T-helper 1 cell treated with Interleukin-12 subunit alpha and Interleukin-12 subunit beta and Interleukin-4 antibody, amounts not matched to agents 30 μg/mL and 1 μg/mL, for 36 hours (primary cell): ENCODE measurements at regions not wholly inside any gene's neighbourhood (a gene's known extent, or its start where the extent isn't known, plus 50 kb on each side); places are given as distances from the start of the nearest gene placed in this dataset.

Source experiments
- H3K27ac Mint-ChIP-seq: one replicate; pipeline ENCODE4 v1.8.0; 2021; ENCODE audit warnings: mild to moderate bottlenecking, mixed read lengths
- H3K27me3 Mint-ChIP-seq: one replicate; pipeline ENCODE4 v1.8.0; 2021; ENCODE audit warnings: low read depth, mixed read lengths
- H3K36me3 Mint-ChIP-seq: one replicate; pipeline ENCODE4 v1.8.0; 2021; ENCODE audit warnings: low read depth, mixed read lengths
- H3K4me1 Mint-ChIP-seq: one replicate; pipeline ENCODE4 v1.8.0; 2021; ENCODE audit warnings: low read depth, mixed read lengths
- H3K4me3 Mint-ChIP-seq: one replicate; pipeline ENCODE4 v1.8.0; 2021; ENCODE audit warnings: mild to moderate bottlenecking, moderate library complexity, mixed read lengths
- H3K9me3 Mint-ChIP-seq: one replicate; pipeline ENCODE4 v1.8.0; 2021; ENCODE audit warnings: mixed read lengths

DNA sequence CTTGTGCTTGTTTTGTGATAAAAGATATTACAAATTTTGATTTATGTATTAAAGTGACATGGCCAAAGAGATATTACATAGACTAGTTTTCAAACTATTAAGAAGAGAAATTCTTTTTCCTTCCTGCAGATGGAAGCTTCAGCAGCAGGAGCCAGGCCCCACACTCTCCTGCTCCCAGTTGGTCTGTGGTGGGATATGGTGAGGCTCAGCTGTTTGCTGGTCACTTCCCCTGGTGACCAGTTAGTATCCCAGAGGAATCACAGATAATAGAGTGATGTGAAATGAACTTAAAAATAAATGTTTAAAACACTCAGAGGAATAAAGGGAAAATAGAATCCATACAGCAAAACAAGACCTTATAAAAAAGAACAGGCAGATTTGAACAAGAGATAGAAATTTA, 154.7 kb downstream of the KTN1 start:
- Mint-ChIP-seq H3K27me3 (peaks cover 3% of the 10 kb centered on the region), H3K9me3 (peaks cover 20% of the 10 kb centered on the region), H3K27ac (no peak overlapping the region), H3K4me3 (no peak overlapping the region), H3K4me1 (peaks cover 15% of the 10 kb centered on the region), H3K36me3 (peaks cover 10% of the 10 kb centered on the region)

- Mint-ChIP-seq H3K9me3 (peaks cover 20% of the 10 kb centered on the region), H3K4me3 (no peak overlapping the region), H3K27ac (no peak overlapping the region)
Observed at GRCh38 chr14:55739967-55740648, 160.1 kb downstream of the KTN1 start.

DNA sequence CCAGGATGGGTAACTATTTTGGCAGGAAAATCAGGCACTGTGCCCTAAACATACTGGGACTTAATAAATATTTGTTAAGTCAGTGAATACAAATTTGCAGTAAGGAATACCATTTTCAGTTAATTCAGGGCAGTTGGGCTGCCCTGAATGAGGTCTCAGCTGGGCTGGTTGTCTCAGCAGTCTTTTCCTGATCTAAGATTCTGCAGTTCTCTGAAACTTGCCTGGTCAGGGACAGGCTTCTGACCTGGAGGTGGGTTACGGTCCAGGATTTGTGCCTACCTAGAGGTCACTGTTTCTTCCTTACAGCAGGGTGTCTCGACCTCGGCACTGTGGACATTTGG, 160.6 kb downstream of the KTN1 start:
- peaks cover 4% of the 10 kb centered on the region for H3K27me3 Mint-ChIP-seq
- H3K4me1 Mint-ChIP-seq, result peaks cover 2% of the 10 kb centered on the region
- H3K27ac Mint-ChIP-seq, result no peak overlapping the region

More at GRCh38 chr14:55739967-55740648, 160.1 kb downstream of the KTN1 start:
- peaks cover 2% of the 10 kb centered on the region for H3K4me1 Mint-ChIP-seq
- peaks cover 4% of the 10 kb centered on the region for H3K27me3 Mint-ChIP-seq
- peaks cover 8% of the 10 kb centered on the region for H3K36me3 Mint-ChIP-seq

GRCh38 chr14:55741240-55741639, 161.2 kb downstream of the KTN1 start:
- Mint-ChIP-seq H3K9me3 (peaks cover 12% of the 10 kb centered on the region), H3K27me3 (peaks cover 4% of the 10 kb centered on the region), H3K27ac (no peak overlapping the region), H3K4me1 (peaks cover 4% of the 10 kb centered on the region), H3K4me3 (no peak overlapping the region), H3K36me3 (peaks cover 6% of the 10 kb centered on the region)

More for the DNA sequence above, 160.6 kb downstream of the KTN1 start:
- H3K4me3 Mint-ChIP-seq, result no peak overlapping the region
- peaks cover 8% of the 10 kb centered on the region for H3K36me3 Mint-ChIP-seq
- H3K9me3 Mint-ChIP-seq, result peaks cover 18% of the 10 kb centered on the region

DNA sequence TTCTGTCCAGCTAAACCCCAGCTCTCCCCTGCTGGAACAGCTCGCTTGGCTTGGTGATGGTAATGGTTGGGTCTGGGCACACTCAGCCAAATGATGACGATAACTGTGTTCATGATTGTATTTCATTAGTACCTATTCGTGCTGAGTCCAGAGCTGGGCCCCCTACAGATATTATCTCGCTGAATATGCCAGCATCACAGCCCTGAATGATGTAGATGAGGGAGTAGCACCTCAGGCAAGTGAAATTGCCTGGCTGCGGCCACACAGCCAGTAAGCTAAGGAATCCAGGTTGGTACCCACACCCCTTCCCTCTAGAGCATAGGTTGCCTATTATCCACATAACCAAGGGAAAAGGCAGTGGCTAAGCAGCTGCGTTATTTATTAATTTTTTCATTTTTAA, 163.5 kb downstream of the KTN1 start:
- no peak overlapping the region for H3K27ac Mint-ChIP-seq
- peaks cover 4% of the 10 kb centered on the region for H3K27me3 Mint-ChIP-seq
- H3K4me1 Mint-ChIP-seq, result peaks cover 7% of the 10 kb centered on the region
- H3K4me3 Mint-ChIP-seq, result no peak overlapping the region
- H3K9me3 Mint-ChIP-seq, result no peaks in the 10 kb centered on the region
- H3K36me3 Mint-ChIP-seq, result peaks cover 7% of the 10 kb centered on the region

- peaks cover 9% of the 10 kb centered on the region for H3K4me1 Mint-ChIP-seq
- no peak overlapping the region for H3K27ac Mint-ChIP-seq
- peaks cover 4% of the 10 kb centered on the region for H3K27me3 Mint-ChIP-seq
- peaks cover 10% of the 10 kb centered on the region for H3K36me3 Mint-ChIP-seq
- H3K4me3 Mint-ChIP-seq, result no peak overlapping the region
- no peaks in the 10 kb centered on the region for H3K9me3 Mint-ChIP-seq
Observed at GRCh38 chr14:55744321-55744720, 164.3 kb downstream of the KTN1 start.

- Mint-ChIP-seq H3K36me3 (peaks cover 11% of the 10 kb centered on the region), H3K27me3 (no peaks in the 10 kb centered on the region), H3K27ac (no peak overlapping the region), H3K4me3 (no peak overlapping the region), H3K4me1 (peaks cover 10% of the 10 kb centered on the region), H3K9me3 (no peaks in the 10 kb centered on the region)
Observed at GRCh38 chr14:55745906-55746305, 165.9 kb downstream of the KTN1 start.

GRCh38 chr14:55746558-55746957, 166.6 kb downstream of the KTN1 start:
- Mint-ChIP-seq H3K4me3 (no peak overlapping the region), H3K9me3 (no peaks in the 10 kb centered on the region), H3K27me3 (no peaks in the 10 kb centered on the region), H3K27ac (no peak overlapping the region), H3K36me3 (peaks cover 13% of the 10 kb centered on the region), H3K4me1 (peaks cover 12% of the 10 kb centered on the region)

- H3K4me3 Mint-ChIP-seq, result no peak overlapping the region
- no peaks in the 10 kb centered on the region for H3K9me3 Mint-ChIP-seq
- H3K36me3 Mint-ChIP-seq, result peaks cover 13% of the 10 kb centered on the region
- no peak overlapping the region for H3K27ac Mint-ChIP-seq
- H3K4me1 Mint-ChIP-seq, result peaks cover 12% of the 10 kb centered on the region
- H3K27me3 Mint-ChIP-seq, result no peaks in the 10 kb centered on the region
Observed at GRCh38 chr14:55747186-55747585, 167.2 kb downstream of the KTN1 start.

DNA sequence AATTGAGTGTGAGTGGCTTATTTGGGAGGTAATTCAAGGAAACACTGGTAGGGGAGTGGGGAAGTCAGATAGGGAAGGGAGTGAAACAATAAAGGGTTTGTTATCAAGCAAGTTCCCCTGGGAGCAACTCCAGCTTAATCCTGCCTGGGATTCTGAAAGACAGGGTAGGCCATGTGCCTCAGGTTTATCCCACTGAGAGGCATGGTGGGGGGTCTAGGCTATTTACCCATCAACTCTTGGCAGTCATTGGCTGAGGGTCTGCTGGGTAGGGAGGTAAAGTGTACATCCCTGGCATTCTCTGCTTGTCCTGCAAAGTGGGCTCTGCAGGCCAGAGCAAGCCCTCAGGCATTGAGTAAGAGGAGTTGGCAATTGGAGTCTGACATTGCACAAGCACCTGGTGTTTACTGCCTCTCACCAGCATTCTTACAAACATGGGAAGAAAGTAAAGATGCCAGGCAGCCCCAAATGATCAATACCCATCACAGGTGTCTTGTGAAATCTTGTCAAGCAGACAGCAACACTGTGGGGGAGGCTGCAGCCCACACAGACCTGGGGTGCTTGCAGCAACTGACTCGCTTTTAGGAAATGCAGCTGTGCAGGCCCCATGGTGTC, 169.3 kb downstream of the KTN1 start:
- Mint-ChIP-seq H3K36me3 (peaks cover 15% of the 10 kb centered on the region), H3K9me3 (no peaks in the 10 kb centered on the region), H3K27ac (no peak overlapping the region), H3K4me1 (peaks cover 15% of the 10 kb centered on the region), H3K4me3 (no peak overlapping the region), H3K27me3 (no peaks in the 10 kb centered on the region)

- H3K4me1 Mint-ChIP-seq, result peaks cover 15% of the 10 kb centered on the region
- no peaks in the 10 kb centered on the region for H3K27me3 Mint-ChIP-seq
- H3K36me3 Mint-ChIP-seq, result peaks cover 20% of the 10 kb centered on the region
- no peak overlapping the region for H3K27ac Mint-ChIP-seq
- H3K4me3 Mint-ChIP-seq, result no peak overlapping the region
- no peaks in the 10 kb centered on the region for H3K9me3 Mint-ChIP-seq
Observed at GRCh38 chr14:55749946-55750345, 169.9 kb downstream of the KTN1 start.

DNA sequence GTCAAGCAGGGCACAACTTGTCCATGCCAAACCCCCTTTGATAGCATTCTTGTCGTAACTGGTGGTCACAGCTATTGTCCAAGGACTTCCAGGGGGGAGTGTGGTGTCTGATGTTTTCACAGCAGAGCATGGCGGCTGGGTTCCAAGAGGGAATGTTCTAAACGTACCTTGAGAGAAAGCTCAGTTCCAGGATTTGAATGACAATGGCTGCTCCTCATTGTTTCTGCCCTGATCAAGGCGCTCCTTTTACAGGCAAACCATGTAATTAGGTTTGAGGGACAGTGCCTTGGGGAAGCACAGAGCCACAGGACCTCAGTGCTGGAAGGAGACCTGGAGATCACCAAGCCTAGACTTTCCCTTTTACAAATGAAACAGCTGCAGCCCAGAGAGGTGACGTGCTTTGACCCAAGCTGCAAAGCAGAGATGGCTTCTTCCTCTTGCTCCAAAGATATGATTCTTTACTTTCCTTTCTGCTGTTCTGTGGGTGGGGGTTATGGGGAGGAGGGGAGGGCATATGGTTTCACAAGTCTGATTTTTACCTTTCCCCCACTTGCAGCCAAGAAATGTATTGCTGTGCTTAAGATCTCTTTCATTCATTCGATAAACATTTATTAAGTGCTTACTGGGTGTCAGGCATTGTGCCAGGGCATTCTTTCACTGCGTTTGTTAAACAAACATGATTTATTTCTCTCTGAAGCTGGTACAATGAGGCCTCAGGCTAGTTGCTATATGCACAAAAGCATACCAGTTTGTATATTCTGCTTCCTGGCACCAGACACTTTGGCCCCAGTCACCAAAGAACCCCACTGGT, 172.8 kb downstream of the KTN1 start:
- peaks cover 26% of the 10 kb centered on the region for H3K36me3 Mint-ChIP-seq
- no peak overlapping the region for H3K4me3 Mint-ChIP-seq
- H3K27ac Mint-ChIP-seq, result no peak overlapping the region
- peaks cover 19% of the 10 kb centered on the region for H3K4me1 Mint-ChIP-seq
- no peaks in the 10 kb centered on the region for H3K27me3 Mint-ChIP-seq
- H3K9me3 Mint-ChIP-seq, result no peaks in the 10 kb centered on the region

DNA sequence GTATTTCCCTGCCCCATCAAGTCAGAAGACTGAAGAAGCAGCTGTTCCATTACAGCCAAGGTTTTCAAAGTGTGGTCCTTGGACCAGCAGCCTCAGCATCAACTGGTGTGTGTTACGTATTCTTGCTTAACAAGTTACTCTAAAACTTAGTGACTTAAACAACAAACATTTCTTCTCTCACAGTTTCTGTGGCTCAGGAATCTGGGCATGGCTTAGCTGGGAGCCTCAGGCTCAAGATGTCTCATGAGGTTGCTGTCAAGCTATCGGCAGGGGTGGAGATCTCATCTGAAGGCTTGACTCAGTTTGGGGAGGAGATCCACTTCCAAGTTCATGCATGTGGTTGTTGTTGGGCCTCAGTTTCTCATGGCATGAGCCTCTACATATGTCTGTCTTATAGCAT, 174.5 kb downstream of the KTN1 start:
- Mint-ChIP-seq H3K9me3 (no peaks in the 10 kb centered on the region), H3K4me3 (no peak overlapping the region), H3K36me3 (peaks cover 27% of the 10 kb centered on the region), H3K27ac (no peak overlapping the region), H3K4me1 (peaks cover 22% of the 10 kb centered on the region), H3K27me3 (no peaks in the 10 kb centered on the region)

GRCh38 chr14:55754871-55755270, 174.9 kb downstream of the KTN1 start:
- peaks cover 22% of the 10 kb centered on the region for H3K4me1 Mint-ChIP-seq
- no peaks in the 10 kb centered on the region for H3K27me3 Mint-ChIP-seq
- H3K27ac Mint-ChIP-seq, result no peak overlapping the region
- peaks cover 27% of the 10 kb centered on the region for H3K36me3 Mint-ChIP-seq
- H3K9me3 Mint-ChIP-seq, result no peaks in the 10 kb centered on the region
- no peak overlapping the region for H3K4me3 Mint-ChIP-seq

DNA sequence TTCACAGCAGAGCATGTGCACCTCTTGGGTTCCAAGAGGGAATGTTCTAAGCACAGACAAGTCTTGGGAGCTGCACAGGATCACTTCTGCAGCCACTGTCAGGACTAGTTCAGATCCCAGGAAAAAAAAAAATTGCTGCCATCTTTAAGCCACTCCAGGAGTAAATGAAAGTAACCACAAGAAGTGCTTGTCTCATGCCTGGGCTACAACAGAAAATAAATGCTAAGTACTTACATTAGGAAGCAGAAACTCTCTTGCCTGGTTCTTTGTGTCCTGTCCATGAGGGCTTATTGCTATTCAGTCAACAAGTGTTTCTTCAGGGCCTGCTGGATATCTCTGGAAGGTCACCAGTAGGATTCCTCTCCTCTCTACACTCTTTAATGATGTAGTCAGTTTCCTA, 176.1 kb downstream of the KTN1 start:
- Mint-ChIP-seq H3K4me3 (no peak overlapping the region), H3K4me1 (peaks cover 25% of the 10 kb centered on the region), H3K9me3 (no peaks in the 10 kb centered on the region), H3K27ac (peak overlapping the region; percentile 38), H3K27me3 (no peaks in the 10 kb centered on the region), H3K36me3 (peaks cover 27% of the 10 kb centered on the region)
